Chondrocyte (in vitro differentiated cells): ENCODE measurements at regions not wholly inside any gene's neighbourhood (a gene's known extent, or its start where the extent isn't known, plus 50 kb on each side); places are given as distances from the start of the nearest gene placed in this dataset.

Experiments
- DNase-seq: peaks from one replicate; pipeline ENCODE4 v3.0.0; 2021; ENCODE audit warnings: mixed read lengths, low spot score
- H3K27ac Mint-ChIP-seq: one replicate; pipeline ENCODE4 v1.8.0; 2021; ENCODE audit warnings: mild to moderate bottlenecking, moderate library complexity, mixed read lengths; ENCODE audit not compliant: unreplicated experiment
- H3K27me3 Mint-ChIP-seq: 2 replicates; pipeline ENCODE4 v1.8.0; 2021; ENCODE audit warnings: low read depth, mixed read lengths
- H3K36me3 Mint-ChIP-seq: 2 replicates; pipeline ENCODE4 v1.8.0; 2021; ENCODE audit warnings: low read depth, mixed read lengths
- H3K4me1 Mint-ChIP-seq: 2 replicates; pipeline ENCODE4 v1.8.0; 2021; ENCODE audit warnings: low read depth, mild to moderate bottlenecking, mixed read lengths
- H3K4me3 Mint-ChIP-seq: one replicate; pipeline ENCODE4 v1.8.0; 2021; ENCODE audit warnings: mild to moderate bottlenecking, moderate library complexity, mixed read lengths; ENCODE audit not compliant: unreplicated experiment
- H3K9me3 Mint-ChIP-seq: 2 replicates; pipeline ENCODE4 v1.8.0; 2021; ENCODE audit warnings: low read depth, mixed read lengths
- TF ChIP-seq, protein P1 (sequence below): fragments of 200-600 bp; sonication (generic); IDR thresholded peaks from 2 replicates; pipeline ENCODE4 v1.5.0; 2021; ENCODE audit warnings: antibody characterized with exemption, mild to moderate bottlenecking, moderate library complexity

DNA sequence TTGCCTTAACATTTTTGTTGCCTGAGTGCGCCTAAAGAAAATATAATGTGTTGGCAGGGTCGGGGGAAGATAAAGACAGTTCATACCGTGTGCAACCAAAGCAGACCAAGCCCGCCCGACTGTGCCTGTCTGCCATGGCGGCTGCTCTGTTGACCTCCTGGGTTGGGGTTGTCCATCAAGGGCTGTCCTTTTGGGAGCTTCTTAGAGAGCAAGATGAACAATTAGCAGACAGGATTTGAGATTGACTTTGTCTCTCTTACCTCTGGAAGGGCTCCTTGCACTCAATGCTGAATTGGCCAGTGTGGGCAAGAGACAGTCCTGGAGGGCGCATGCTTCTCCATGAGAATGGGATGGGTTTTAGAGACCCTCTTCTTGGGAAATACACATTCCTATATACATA lies 319.6 kb downstream of the GLRX3 start:
- no peak for DNase-seq
- Mint-ChIP-seq H3K36me3 (no peaks in the 10 kb centered on the region), H3K9me3 (peaks cover 24% of the 10 kb centered on the region), H3K27ac (no peak overlapping the region), H3K27me3 (no peaks in the 10 kb centered on the region), H3K4me3 (no peak overlapping the region), H3K4me1 (no peaks in the 10 kb centered on the region)
- TF ChIP-seq, protein P1, sequence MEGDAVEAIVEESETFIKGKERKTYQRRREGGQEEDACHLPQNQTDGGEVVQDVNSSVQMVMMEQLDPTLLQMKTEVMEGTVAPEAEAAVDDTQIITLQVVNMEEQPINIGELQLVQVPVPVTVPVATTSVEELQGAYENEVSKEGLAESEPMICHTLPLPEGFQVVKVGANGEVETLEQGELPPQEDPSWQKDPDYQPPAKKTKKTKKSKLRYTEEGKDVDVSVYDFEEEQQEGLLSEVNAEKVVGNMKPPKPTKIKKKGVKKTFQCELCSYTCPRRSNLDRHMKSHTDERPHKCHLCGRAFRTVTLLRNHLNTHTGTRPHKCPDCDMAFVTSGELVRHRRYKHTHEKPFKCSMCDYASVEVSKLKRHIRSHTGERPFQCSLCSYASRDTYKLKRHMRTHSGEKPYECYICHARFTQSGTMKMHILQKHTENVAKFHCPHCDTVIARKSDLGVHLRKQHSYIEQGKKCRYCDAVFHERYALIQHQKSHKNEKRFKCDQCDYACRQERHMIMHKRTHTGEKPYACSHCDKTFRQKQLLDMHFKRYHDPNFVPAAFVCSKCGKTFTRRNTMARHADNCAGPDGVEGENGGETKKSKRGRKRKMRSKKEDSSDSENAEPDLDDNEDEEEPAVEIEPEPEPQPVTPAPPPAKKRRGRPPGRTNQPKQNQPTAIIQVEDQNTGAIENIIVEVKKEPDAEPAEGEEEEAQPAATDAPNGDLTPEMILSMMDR = no peak

DNA sequence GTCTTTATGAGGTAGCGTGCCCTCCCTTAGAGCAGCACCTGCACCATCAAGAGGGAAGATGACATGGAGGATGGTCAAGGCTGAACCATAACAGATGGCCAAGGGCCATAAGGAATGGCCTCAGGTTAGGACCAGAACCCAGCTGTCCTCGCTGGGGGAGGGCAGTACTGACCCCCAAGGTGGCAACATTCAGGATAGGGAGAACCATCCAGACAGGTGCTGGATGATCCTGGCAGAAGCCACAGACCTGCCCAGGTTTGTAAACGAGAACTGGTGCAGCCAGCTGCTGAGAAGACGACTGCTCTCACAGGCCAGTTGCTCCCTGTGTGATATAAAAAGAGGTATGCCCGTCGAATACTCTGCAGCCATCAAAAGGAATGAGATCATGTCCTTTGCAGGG lies 320.4 kb downstream of the GLRX3 start:
- peaks cover 28% of the 10 kb centered on the region for H3K9me3 Mint-ChIP-seq
- no peaks in the 10 kb centered on the region for H3K4me1 Mint-ChIP-seq
- H3K36me3 Mint-ChIP-seq = no peaks in the 10 kb centered on the region
- no peak for DNase-seq
- no peaks in the 10 kb centered on the region for H3K27me3 Mint-ChIP-seq
- H3K4me3 Mint-ChIP-seq = no peak overlapping the region
- no peak overlapping the region for H3K27ac Mint-ChIP-seq
- TF ChIP-seq, protein P1 = no peak

DNA sequence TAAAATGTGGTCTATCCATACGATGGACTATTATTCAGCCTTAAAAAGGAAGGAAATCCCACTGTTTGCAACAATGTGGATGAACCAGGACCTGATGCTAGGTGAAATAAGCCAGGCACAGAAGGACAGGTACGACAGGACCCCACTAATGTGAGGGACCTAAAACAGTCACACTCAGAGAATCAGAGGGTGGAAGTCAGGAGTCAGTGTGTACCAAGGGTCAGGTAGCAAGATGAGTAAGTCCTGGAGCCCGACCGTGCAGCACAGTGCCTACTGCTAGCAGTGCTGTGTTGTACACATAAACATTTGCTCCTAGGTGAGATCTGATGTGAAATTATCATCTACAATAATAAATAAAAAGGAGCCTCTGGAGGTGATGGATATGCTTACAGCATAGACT lies 322.3 kb downstream of the GLRX3 start:
- Mint-ChIP-seq H3K9me3 (peaks cover 20% of the 10 kb centered on the region), H3K27ac (no peak overlapping the region), H3K36me3 (no peaks in the 10 kb centered on the region), H3K27me3 (no peaks in the 10 kb centered on the region), H3K4me3 (no peak overlapping the region), H3K4me1 (no peaks in the 10 kb centered on the region)
- TF ChIP-seq, protein P1 = no peak
- no peak for DNase-seq

DNA sequence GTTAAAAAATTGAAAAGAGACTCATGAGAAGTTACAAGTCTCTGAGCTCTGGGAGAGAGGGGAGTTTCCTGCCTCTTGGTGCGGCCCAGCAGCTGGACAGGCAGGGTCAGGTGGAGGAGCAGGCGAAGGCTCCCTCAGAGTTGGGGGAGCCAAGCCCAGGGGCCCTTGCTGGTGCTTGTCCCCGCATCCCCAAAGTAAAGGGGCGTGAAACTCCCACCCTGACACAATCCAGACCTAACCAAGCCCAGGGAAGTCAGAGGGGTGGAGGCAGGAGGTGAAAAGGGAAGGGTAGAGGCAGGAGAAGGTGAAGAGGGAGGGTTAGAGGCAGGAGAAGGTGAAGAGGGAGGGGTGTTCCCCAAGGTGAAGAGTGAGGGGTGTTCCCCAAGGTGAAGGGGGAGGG lies 322.8 kb downstream of the GLRX3 start:
- H3K36me3 Mint-ChIP-seq = no peaks in the 10 kb centered on the region
- peaks cover 23% of the 10 kb centered on the region for H3K9me3 Mint-ChIP-seq
- H3K4me1 Mint-ChIP-seq = no peaks in the 10 kb centered on the region
- H3K27ac Mint-ChIP-seq = no peak overlapping the region
- no peak for DNase-seq
- no peaks in the 10 kb centered on the region for H3K27me3 Mint-ChIP-seq
- TF ChIP-seq, protein P1 = no peak
- no peak overlapping the region for H3K4me3 Mint-ChIP-seq

DNA sequence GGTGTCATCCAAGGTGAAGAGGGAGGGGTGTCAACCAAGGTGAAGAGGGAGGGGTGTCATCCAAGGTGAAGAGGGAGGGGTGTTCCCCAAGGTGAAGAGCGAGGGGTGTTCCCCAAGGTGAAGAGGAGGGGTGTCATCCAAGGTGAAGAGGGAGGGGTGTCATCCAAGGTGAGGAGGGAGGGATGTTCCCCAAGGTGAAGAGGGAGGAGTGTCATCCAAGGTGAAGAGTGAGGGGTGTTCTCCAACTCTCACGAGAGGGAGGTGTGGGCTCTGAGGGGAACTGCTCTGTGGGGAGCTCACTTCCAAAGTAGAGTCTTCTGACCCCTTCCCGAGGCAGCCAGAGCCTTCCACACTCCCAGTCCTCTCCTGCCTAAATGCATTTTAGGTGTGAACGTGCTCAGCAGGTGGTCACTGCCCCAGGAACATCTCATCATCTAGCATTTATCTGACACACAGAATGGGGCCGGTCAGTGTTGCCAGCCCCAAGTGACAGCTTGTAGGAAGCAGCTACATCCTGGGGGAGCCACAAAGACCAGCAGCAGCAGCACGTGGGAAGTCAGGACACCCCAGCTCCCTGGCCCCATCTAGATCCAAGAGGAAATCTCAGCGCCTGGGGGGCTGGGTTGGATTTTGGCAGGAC lies 323.8 kb downstream of the GLRX3 start:
- TF ChIP-seq, protein P1 = no peak
- peaks cover 23% of the 10 kb centered on the region for H3K9me3 Mint-ChIP-seq
- no peaks in the 10 kb centered on the region for H3K27me3 Mint-ChIP-seq
- no peak overlapping the region for H3K4me3 Mint-ChIP-seq
- no peak for DNase-seq
- no peaks in the 10 kb centered on the region for H3K36me3 Mint-ChIP-seq
- H3K27ac Mint-ChIP-seq = no peak overlapping the region
- H3K4me1 Mint-ChIP-seq = no peaks in the 10 kb centered on the region
